ENCODE measurements at regions not wholly inside any gene's neighbourhood (a gene's known extent, or its start where the extent isn't known, plus 50 kb on each side); places are given as distances from the start of the nearest gene placed in this dataset.

- no peaks in the 10 kb centered on the region for H3K36me3 ChIP-seq
- no peak for TF ChIP-seq CTCF (IDR thresholded peaks at IDR 0.05)
- H3K27ac ChIP-seq: no peak overlapping the region
- no peaks in the 10 kb centered on the region for H3K4me1 ChIP-seq (ENCODE audit: control insufficient read depth in 1 of 2, insufficient read depth in 1 of 2, low read depth in 1 of 2, low read length in 1 of 2)
- no peaks in the 10 kb centered on the region for H3K9me3 ChIP-seq
- no peaks in the 10 kb centered on the region for H3K27me3 ChIP-seq
- no peak overlapping the region for H3K4me3 ChIP-seq (ENCODE audit: low read depth in 1 of 2, low read length in 1 of 2)
Measured at GRCh38 chr5:15304914-15305834, 194.8 kb upstream of the FBXL7 start.

DNA sequence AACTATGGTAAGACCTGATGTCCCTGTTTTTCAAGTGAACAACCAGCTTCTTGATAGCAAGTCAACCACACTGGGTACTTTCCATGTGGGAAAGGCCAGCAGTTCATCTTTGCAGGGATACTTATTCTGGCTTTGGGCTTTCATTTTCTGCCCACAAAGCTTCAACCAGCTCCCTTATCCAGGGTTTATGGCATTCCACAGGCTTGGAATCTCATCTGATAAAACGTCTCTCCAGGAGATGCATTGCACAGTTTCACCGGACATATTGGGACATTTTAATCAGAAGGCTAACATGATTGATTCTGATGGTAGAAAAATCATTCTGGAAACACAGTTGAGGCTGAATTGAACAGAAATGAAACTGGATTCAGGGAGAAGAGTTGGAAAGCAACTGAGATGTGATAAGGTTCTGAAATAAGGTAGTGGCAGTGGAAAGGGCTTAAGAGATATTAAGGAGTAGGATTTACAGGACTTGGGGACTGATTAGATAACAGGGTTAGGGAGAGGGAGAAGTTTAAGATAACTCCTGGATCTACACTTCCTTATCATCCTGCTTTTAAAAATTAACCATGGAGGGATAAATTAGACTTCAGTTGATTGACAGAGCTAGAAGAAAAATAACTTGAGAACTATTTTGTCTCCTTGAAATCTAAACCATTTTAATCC is 195.8 kb upstream of the FBXL7 start:
- Histone ChIP-seq H3K27ac (no peak overlapping the region), H3K4me3 (ENCODE audit: low read depth in 1 of 2, low read length in 1 of 2) (no peak overlapping the region)
- TF ChIP-seq CTCF (IDR thresholded peaks at IDR 0.05): no peak

GRCh38 chr5:15300141-15300540 is 199.8 kb upstream of the FBXL7 start:
- H3K27me3 ChIP-seq: no peaks in the 10 kb centered on the region
- no peak for TF ChIP-seq CTCF (IDR thresholded peaks at IDR 0.05)
- H3K27ac ChIP-seq: no peak overlapping the region
- no peaks in the 10 kb centered on the region for H3K4me1 ChIP-seq (ENCODE audit: control insufficient read depth in 1 of 2, insufficient read depth in 1 of 2, low read depth in 1 of 2, low read length in 1 of 2)
- H3K4me3 ChIP-seq (ENCODE audit: low read depth in 1 of 2, low read length in 1 of 2): no peak overlapping the region
- H3K9me3 ChIP-seq: no peaks in the 10 kb centered on the region
- H3K36me3 ChIP-seq: no peaks in the 10 kb centered on the region

More for the DNA sequence above, 195.8 kb upstream of the FBXL7 start:
- no peaks in the 10 kb centered on the region for H3K27me3 ChIP-seq
- H3K9me3 ChIP-seq: no peaks in the 10 kb centered on the region
- H3K4me1 ChIP-seq (ENCODE audit: control insufficient read depth in 1 of 2, insufficient read depth in 1 of 2, low read depth in 1 of 2, low read length in 1 of 2): no peaks in the 10 kb centered on the region
- no peaks in the 10 kb centered on the region for H3K36me3 ChIP-seq

- TF ChIP-seq CTCF (IDR thresholded peaks at IDR 0.05): no peak
- H3K4me3 ChIP-seq (ENCODE audit: low read depth in 1 of 2, low read length in 1 of 2): no peak overlapping the region
- no peak overlapping the region for H3K27ac ChIP-seq
- no peaks in the 10 kb centered on the region for H3K27me3 ChIP-seq
- H3K36me3 ChIP-seq: no peaks in the 10 kb centered on the region
- no peaks in the 10 kb centered on the region for H3K9me3 ChIP-seq
- no peaks in the 10 kb centered on the region for H3K4me1 ChIP-seq (ENCODE audit: control insufficient read depth in 1 of 2, insufficient read depth in 1 of 2, low read depth in 1 of 2, low read length in 1 of 2)
Measured at GRCh38 chr5:15290953-15291352, 209.0 kb upstream of the FBXL7 start.

- Histone ChIP-seq H3K27me3 (no peaks in the 10 kb centered on the region), H3K9me3 (no peaks in the 10 kb centered on the region), H3K4me3 (ENCODE audit: low read depth in 1 of 2, low read length in 1 of 2) (no peak overlapping the region), H3K4me1 (ENCODE audit: control insufficient read depth in 1 of 2, insufficient read depth in 1 of 2, low read depth in 1 of 2, low read length in 1 of 2) (no peaks in the 10 kb centered on the region), H3K36me3 (no peaks in the 10 kb centered on the region), H3K27ac (no peak overlapping the region)
- no peak for TF ChIP-seq CTCF (IDR thresholded peaks at IDR 0.05)
Measured at GRCh38 chr5:15286650-15287049, 213.3 kb upstream of the FBXL7 start.

Data from neutrophil (primary cell).